HG02610 (cell line): ENCODE measurements at regions not wholly inside any gene's neighbourhood (a gene's known extent, or its start where the extent isn't known, plus 50 kb on each side); places are given as distances from the start of the nearest gene placed in this dataset.
"Not testable (repeated sequence)": the region's sequence is repeated elsewhere in the genome, so short reads cannot be mapped to it uniquely, and the experiment has no call there.

ENCODE experiments used
- ATAC-seq: cut with Tn5 transposase; IDR thresholded peaks from one replicate; pipeline ENCODE4 v1.9.1; 2021; ENCODE audit warnings: mild to moderate bottlenecking, moderate library complexity; ENCODE audit not compliant: unreplicated experiment

GRCh38 chr22:22774762-22775161, 112.9 kb upstream of the IGLL5 start:
- not testable (repeated sequence) for ATAC-seq

GRCh38 chr22:22776121-22776520, 111.5 kb upstream of the IGLL5 start:
- no peak for ATAC-seq

- ATAC-seq, result no peak
Measured at GRCh38 chr22:22779213-22779612, 108.4 kb upstream of the IGLL5 start.

- ATAC-seq, result no peak
Measured at GRCh38 chr22:22783575-22783974, 104.0 kb upstream of the IGLL5 start.

- no peak for ATAC-seq
Measured at GRCh38 chr22:22784249-22785039, 103.2 kb upstream of the IGLL5 start.

GRCh38 chr22:22785316-22786065, 102.1 kb upstream of the IGLL5 start:
- no peak for ATAC-seq

GRCh38 chr22:22786301-22787115, 101.1 kb upstream of the IGLL5 start:
- ATAC-seq, result no peak

- ATAC-seq, result no peak
Measured at GRCh38 chr22:22787151-22787550, 100.5 kb upstream of the IGLL5 start.

GRCh38 chr22:22787786-22788459, 99.7 kb upstream of the IGLL5 start:
- no peak for ATAC-seq

- ATAC-seq, result no peak
Measured at GRCh38 chr22:22788460-22789037, 99.1 kb upstream of the IGLL5 start.

GRCh38 chr22:22789233-22789921, 98.2 kb upstream of the IGLL5 start:
- ATAC-seq, result no peak

- no peak for ATAC-seq
Measured at GRCh38 chr22:22789922-22790845, 97.4 kb upstream of the IGLL5 start.

- no peak for ATAC-seq
Measured at GRCh38 chr22:22791438-22792181, 96.0 kb upstream of the IGLL5 start.

- not testable (repeated sequence) for ATAC-seq
Measured at GRCh38 chr22:22792205-22792786, 95.3 kb upstream of the IGLL5 start.

GRCh38 chr22:22795639-22796038, 92.0 kb upstream of the IGLL5 start:
- not testable (repeated sequence) for ATAC-seq

GRCh38 chr22:22796724-22797123, 90.9 kb upstream of the IGLL5 start:
- no peak for ATAC-seq

GRCh38 chr22:22798232-22798616, 89.4 kb upstream of the IGLL5 start:
- no peak for ATAC-seq

- no peak for ATAC-seq
Measured at GRCh38 chr22:22798716-22799115, 88.9 kb upstream of the IGLL5 start.
